Activated CD4-positive, alpha-beta T cell treated with anti-CD3 and anti-CD28 coated beads for 36 hours (primary cell): ENCODE measurements at regions not wholly inside any gene's neighbourhood (a gene's known extent, or its start where the extent isn't known, plus 50 kb on each side); places are given as distances from the start of the nearest gene placed in this dataset.

Experiments
- ATAC-seq: fragments of 200-7000 bp; cut with Tn5 transposase; one replicate; pipeline ENCODE4 v1.10.0; 2021; ENCODE audit warnings: mild to moderate bottlenecking, moderate library complexity
- CTCF ChIA-PET: fragments of 350-600 bp; sonication (Branson Sonifier 250); formaldehyde crosslinking; loops from one replicate; lab custom pipeline; 2021; ENCODE audit warnings: antibody characterized with exemption; lab: Charles Lee
- POLR2A ChIA-PET: fragments of 350-600 bp; sonication (Branson Sonifier 250); formaldehyde crosslinking; loops from one replicate; lab custom pipeline; 2021; ENCODE audit warnings: antibody characterized with exemption, inconsistent platforms; lab: Charles Lee
- DNase-seq: peaks from one replicate; pipeline ENCODE4 v3.0.0-alpha.2; 2020
- H3K27ac Mint-ChIP-seq: one replicate; pipeline ENCODE4 v1.8.0; 2021; ENCODE audit warnings: mixed read lengths
- H3K27me3 Mint-ChIP-seq: one replicate; pipeline ENCODE4 v1.8.0; 2021; ENCODE audit warnings: mixed read lengths
- H3K36me3 Mint-ChIP-seq: one replicate; pipeline ENCODE4 v1.8.0; 2021; ENCODE audit warnings: low read depth, mixed read lengths
- H3K4me1 Mint-ChIP-seq: one replicate; pipeline ENCODE4 v1.8.0; 2021; ENCODE audit warnings: mixed read lengths
- H3K4me3 Mint-ChIP-seq: one replicate; pipeline ENCODE4 v1.8.0; 2021; ENCODE audit warnings: mild to moderate bottlenecking, moderate library complexity, mixed read lengths
- H3K9me3 Mint-ChIP-seq: one replicate; pipeline ENCODE4 v1.8.0; 2021; ENCODE audit warnings: low read depth, mixed read lengths
- intact Hi-C, 2 experiments: fragments of 100-400 bp; cut with DNase I in 1 of 2; cut with micrococcal nuclease in 1 of 2; formaldehyde crosslinking; loops; one replicate each; pipeline versions ENCODE4 v1.14.2 to v1.15.1; 2022 to 2024; cut with DNase I, micrococcal nuclease

DNA sequence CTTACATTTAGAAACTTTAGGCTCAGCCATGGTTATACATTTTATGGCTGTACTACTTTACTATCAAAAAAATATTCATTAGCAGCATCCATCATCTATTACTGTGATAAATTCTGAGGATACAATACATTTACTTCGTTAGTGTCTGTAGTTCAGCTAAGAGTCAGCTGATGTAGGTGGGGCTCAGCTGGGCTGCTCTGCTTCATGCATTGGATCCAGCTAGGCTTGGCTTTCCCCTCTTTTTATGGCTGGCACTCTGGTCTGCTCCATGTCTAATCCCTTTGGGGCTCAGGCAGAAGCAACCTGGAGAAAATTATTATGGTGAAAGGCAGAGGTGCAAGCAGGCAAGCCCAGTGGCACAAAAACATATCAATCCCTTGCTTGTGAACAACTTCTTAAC lies 930.1 kb upstream of the NR2F2 start:
- DNase-seq (no peak), ATAC-seq (no peak)
- Mint-ChIP-seq H3K36me3 (no peaks in the 10 kb centered on the region), H3K27me3 (peaks cover 9% of the 10 kb centered on the region), H3K27ac (no peak overlapping the region), H3K9me3 (no peaks in the 10 kb centered on the region), H3K4me3 (no peak overlapping the region), H3K4me1 (no peaks in the 10 kb centered on the region)
- ChIA-PET CTCF (no interaction called here), POLR2A (no interaction called here)
- intact Hi-C loops = no loop called here

- Mint-ChIP-seq H3K4me1 (no peaks in the 10 kb centered on the region), H3K9me3 (no peaks in the 10 kb centered on the region), H3K27ac (no peak overlapping the region), H3K36me3 (no peaks in the 10 kb centered on the region), H3K4me3 (no peak overlapping the region), H3K27me3 (peaks cover 7% of the 10 kb centered on the region)
- CTCF ChIA-PET = no interaction called here
- intact Hi-C loops = no loop called here
- ATAC-seq (no peak), DNase-seq (no peak)
- POLR2A ChIA-PET = no interaction called here
Observed at GRCh38 chr15:95401587-95401986, 928.9 kb upstream of the NR2F2 start.

DNA sequence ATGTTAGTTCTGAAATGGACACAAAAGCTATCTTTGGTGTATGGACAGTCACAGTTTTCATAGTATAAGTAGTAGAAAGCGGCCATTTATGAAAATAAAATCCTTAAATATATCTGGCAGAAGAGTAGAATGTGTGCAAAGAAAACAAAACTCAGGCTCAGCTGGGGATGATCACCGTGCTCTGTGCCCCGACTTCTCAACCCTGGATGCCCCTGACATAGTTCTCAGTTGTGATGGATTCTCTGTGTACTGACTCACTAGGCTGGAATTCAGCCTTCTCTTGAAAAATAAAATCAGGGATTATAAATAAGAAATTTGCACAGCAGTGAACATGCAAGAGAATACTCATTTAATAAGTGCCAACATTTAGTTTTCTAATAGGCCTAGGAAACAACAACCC lies 925.1 kb upstream of the NR2F2 start:
- no peaks in the 10 kb centered on the region for H3K9me3 Mint-ChIP-seq

GRCh38 chr15:95407534-95407933 lies 923.0 kb upstream of the NR2F2 start:
- intact Hi-C loops = no loop called here

More for the DNA sequence above, 925.1 kb upstream of the NR2F2 start:
- Mint-ChIP-seq H3K27me3 (peaks cover 3% of the 10 kb centered on the region), H3K27ac (no peak overlapping the region), H3K4me3 (no peak overlapping the region), H3K4me1 (no peaks in the 10 kb centered on the region), H3K36me3 (no peaks in the 10 kb centered on the region)
- no peak for DNase-seq
- intact Hi-C loops = no loop called here
- POLR2A ChIA-PET = no interaction called here
- ATAC-seq = no peak
- CTCF ChIA-PET = no interaction called here

GRCh38 chr15:95409211-95409610 lies 921.3 kb upstream of the NR2F2 start:
- Mint-ChIP-seq H3K27me3 (no peaks in the 10 kb centered on the region), H3K4me3 (no peak overlapping the region), H3K27ac (no peak overlapping the region), H3K4me1 (no peaks in the 10 kb centered on the region), H3K9me3 (no peaks in the 10 kb centered on the region), H3K36me3 (no peaks in the 10 kb centered on the region)
- intact Hi-C loops = no loop called here
- ATAC-seq (no peak), DNase-seq (no peak)
- POLR2A ChIA-PET = no interaction called here
- CTCF ChIA-PET = no interaction called here

More at GRCh38 chr15:95407534-95407933, 923.0 kb upstream of the NR2F2 start:
- ChIA-PET POLR2A (no interaction called here), CTCF (no interaction called here)
- Mint-ChIP-seq H3K4me1 (no peaks in the 10 kb centered on the region), H3K9me3 (no peaks in the 10 kb centered on the region), H3K4me3 (no peak overlapping the region), H3K27me3 (no peaks in the 10 kb centered on the region), H3K36me3 (no peaks in the 10 kb centered on the region), H3K27ac (no peak overlapping the region)
- DNase-seq (no peak), ATAC-seq (no peak)

DNA sequence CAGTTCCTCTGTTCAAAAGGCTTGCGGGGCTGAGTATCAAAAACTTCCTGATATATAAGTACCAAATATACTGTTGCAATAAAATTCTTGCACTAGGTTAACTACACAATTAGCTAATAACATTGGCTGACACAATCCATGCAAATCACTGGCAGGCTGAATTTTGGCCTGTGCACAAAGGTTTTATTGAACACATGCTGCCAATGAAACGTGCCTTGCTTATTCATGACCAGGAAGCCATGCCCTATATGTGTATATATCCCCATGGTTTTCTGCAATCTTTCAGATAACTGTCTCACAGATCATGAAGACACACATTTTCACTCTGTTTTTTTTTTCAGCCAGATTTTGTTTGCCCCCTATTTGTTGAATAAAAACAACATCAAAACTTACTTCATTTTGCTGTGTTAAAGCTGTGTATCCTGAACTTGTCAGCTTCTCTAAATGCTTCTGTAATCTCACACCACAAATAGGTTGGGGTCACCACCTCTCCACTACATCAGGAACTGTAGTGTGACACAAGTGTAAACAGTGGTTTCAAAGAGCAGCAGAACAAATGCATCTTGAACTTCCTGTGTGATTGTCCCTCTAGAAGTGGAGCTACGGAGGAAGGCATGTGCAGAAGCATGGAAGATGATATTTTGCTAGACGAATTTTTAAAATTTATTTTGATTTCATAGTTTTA lies 920.7 kb upstream of the NR2F2 start:
- intact Hi-C loops = no loop called here
- DNase-seq (no peak), ATAC-seq (no peak)
- Mint-ChIP-seq H3K9me3 (no peaks in the 10 kb centered on the region), H3K36me3 (no peaks in the 10 kb centered on the region), H3K27ac (no peak overlapping the region), H3K4me1 (no peaks in the 10 kb centered on the region), H3K4me3 (no peak overlapping the region), H3K27me3 (no peaks in the 10 kb centered on the region)
- ChIA-PET CTCF (no interaction called here), POLR2A (no interaction called here)

DNA sequence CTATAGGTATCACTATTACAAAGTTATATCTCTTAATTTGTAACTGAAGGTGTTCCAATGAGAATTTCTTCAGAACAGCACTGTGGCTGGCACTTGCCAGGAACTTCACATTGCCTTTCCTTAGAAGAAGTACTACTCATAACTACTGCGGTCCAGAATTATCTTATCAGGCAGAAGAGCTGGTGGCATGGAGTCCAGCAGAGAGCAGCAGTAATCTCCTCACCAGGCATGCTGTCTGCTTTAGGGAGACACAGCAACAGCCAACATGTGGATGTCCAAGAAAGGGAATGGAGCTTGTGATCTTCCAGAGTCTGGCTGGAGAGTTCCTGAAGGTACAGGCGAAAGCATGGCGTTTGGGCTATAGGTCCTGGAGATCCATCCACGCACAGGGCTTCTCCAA lies 919.7 kb upstream of the NR2F2 start:
- ChIA-PET CTCF (interaction anchor here (0.6 kb wide), 1 partner anchor 151 kb away, joined by 4 read pairs; no protein-coding TSS in a partner anchor), POLR2A (no interaction called here)
- Mint-ChIP-seq H3K27me3 (no peaks in the 10 kb centered on the region), H3K9me3 (no peaks in the 10 kb centered on the region), H3K36me3 (no peaks in the 10 kb centered on the region), H3K4me3 (no peak overlapping the region), H3K27ac (no peak overlapping the region), H3K4me1 (no peaks in the 10 kb centered on the region)
- intact Hi-C loops = no loop called here
- ATAC-seq = no peak
- no peak for DNase-seq

GRCh38 chr15:95416576-95416975 lies 913.9 kb upstream of the NR2F2 start:
- CTCF ChIA-PET = no interaction called here

DNA sequence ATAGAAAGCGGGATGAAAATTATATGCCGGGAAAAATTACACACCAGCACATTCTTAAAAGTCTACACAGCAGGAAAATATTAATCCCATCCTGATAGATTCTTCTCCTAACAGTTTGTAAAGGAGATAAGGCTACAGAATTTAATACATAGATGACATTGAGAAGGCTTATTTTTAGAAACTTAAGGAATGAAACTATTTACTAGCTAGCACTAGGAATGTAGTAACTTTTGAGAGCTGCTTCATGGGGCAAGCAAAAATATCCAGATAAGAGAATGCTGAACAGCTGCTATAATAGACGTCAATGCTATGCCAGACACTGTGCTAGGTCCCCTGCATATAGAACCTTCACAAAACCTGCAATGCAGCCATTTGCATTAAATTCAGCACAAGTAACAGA lies 912.7 kb upstream of the NR2F2 start:
- H3K4me1 Mint-ChIP-seq = no peaks in the 10 kb centered on the region
- ATAC-seq = no peak
- H3K27ac Mint-ChIP-seq = no peak overlapping the region

More at GRCh38 chr15:95416576-95416975, 913.9 kb upstream of the NR2F2 start:
- no peak for ATAC-seq
- H3K27ac Mint-ChIP-seq = no peak overlapping the region
- no peak for DNase-seq
- H3K4me3 Mint-ChIP-seq = no peak overlapping the region
- H3K9me3 Mint-ChIP-seq = peaks cover 3% of the 10 kb centered on the region
- POLR2A ChIA-PET = no interaction called here
- no peaks in the 10 kb centered on the region for H3K36me3 Mint-ChIP-seq
- H3K27me3 Mint-ChIP-seq = peaks cover 4% of the 10 kb centered on the region
- intact Hi-C loops = no loop called here
- H3K4me1 Mint-ChIP-seq = no peaks in the 10 kb centered on the region

DNA sequence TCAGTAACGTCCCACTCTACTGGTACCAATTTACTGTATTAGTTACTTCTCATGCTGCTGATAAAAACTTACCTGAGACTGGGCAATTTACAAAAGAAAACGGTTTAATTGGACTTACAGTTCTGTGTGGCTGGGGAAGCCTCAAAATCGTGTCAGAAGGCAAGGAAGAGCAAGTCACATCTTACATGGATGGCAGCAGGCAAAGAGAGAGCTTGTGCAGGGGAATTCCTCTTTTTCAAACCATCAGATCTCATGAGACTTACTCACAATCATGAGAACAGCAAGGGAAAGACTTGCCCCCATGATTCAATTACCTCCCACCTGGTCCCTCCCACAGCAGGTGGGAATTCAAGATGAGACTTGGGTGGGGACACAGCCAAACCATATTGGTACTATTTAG lies 908.2 kb upstream of the NR2F2 start:
- POLR2A ChIA-PET = no interaction called here
- no peaks in the 10 kb centered on the region for H3K36me3 Mint-ChIP-seq
- peaks cover 4% of the 10 kb centered on the region for H3K27me3 Mint-ChIP-seq
- no peak overlapping the region for H3K4me3 Mint-ChIP-seq
- DNase-seq = no peak
- no peak overlapping the region for H3K27ac Mint-ChIP-seq
- intact Hi-C loops = no loop called here
- H3K4me1 Mint-ChIP-seq = no peaks in the 10 kb centered on the region
- H3K9me3 Mint-ChIP-seq = peaks cover 20% of the 10 kb centered on the region
- CTCF ChIA-PET = no interaction called here
- no peak for ATAC-seq

More for the DNA sequence above, 912.7 kb upstream of the NR2F2 start:
- H3K36me3 Mint-ChIP-seq = no peaks in the 10 kb centered on the region
- no peak for DNase-seq
- H3K9me3 Mint-ChIP-seq = peaks cover 11% of the 10 kb centered on the region
- CTCF ChIA-PET = no interaction called here
- H3K27me3 Mint-ChIP-seq = peaks cover 4% of the 10 kb centered on the region
- no peak overlapping the region for H3K4me3 Mint-ChIP-seq
- intact Hi-C loops = no loop called here
- POLR2A ChIA-PET = no interaction called here

DNA sequence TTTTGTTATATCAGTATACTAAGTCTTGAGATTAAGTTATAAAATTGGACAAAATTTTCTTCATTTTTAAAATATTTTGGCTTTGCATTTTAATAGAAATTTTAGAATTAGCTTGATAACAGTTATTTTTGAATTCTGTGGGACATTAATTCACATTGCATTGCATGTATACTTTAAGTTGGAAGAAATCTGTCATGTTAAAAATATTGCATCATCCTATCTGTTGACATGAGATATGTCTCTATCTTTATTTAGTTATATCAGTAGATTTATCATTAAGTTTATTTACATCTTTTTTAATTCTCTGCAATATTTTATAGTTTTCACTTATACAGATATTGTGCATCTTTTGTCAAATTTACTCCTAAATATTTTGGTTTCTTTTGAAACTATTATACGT lies 904.6 kb upstream of the NR2F2 start:
- no peak overlapping the region for H3K4me3 Mint-ChIP-seq
- DNase-seq (no peak), ATAC-seq (no peak)
- no peaks in the 10 kb centered on the region for H3K36me3 Mint-ChIP-seq
- CTCF ChIA-PET = no interaction called here
- peaks cover 17% of the 10 kb centered on the region for H3K9me3 Mint-ChIP-seq
- no peaks in the 10 kb centered on the region for H3K27me3 Mint-ChIP-seq
- intact Hi-C loops = no loop called here
- no peak overlapping the region for H3K27ac Mint-ChIP-seq
- POLR2A ChIA-PET = no interaction called here
- H3K4me1 Mint-ChIP-seq = no peaks in the 10 kb centered on the region

DNA sequence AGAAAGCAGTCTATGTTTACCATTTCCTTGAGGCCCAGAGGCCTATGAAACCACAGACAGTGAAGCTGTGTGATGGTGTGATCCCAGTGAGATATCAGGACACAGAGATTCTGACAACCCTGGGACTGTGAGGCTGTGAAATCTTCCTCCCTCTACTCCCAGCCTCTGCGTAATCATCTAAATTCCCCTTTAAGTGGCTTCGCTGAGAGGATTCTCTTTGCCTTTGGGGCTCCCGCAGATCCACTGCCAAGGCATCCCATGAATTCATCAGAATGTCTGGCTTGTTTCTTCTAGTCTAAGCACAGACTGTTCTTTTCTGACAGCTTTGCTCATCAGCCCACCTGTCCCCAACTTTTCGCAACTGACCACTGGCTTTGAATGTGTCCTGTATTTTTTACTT lies 901.2 kb upstream of the NR2F2 start:
- intact Hi-C loops = no loop called here

More for the DNA sequence above, 901.2 kb upstream of the NR2F2 start:
- ATAC-seq (no peak), DNase-seq (no peak)
- ChIA-PET POLR2A (no interaction called here), CTCF (no interaction called here)
- Mint-ChIP-seq H3K4me1 (no peaks in the 10 kb centered on the region), H3K27me3 (no peaks in the 10 kb centered on the region), H3K36me3 (no peaks in the 10 kb centered on the region), H3K9me3 (peaks cover 3% of the 10 kb centered on the region), H3K4me3 (no peak overlapping the region), H3K27ac (no peak overlapping the region)
